ENCODE measurements at regions not wholly inside any gene's neighbourhood (a gene's known extent, or its start where the extent isn't known, plus 50 kb on each side); places are given as distances from the start of the nearest gene placed in this dataset.

GRCh38 chr6:23826572-23826971, 299.4 kb upstream of the NRSN1 start (continued):
- TF ChIP-seq, protein P1, sequence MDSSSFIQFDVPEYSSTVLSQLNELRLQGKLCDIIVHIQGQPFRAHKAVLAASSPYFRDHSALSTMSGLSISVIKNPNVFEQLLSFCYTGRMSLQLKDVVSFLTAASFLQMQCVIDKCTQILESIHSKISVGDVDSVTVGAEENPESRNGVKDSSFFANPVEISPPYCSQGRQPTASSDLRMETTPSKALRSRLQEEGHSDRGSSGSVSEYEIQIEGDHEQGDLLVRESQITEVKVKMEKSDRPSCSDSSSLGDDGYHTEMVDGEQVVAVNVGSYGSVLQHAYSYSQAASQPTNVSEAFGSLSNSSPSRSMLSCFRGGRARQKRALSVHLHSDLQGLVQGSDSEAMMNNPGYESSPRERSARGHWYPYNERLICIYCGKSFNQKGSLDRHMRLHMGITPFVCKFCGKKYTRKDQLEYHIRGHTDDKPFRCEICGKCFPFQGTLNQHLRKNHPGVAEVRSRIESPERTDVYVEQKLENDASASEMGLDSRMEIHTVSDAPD (CRISPR knock-in tag; IDR thresholded peaks at IDR 0.05), result no peak
- TF ChIP-seq RARA (CRISPR knock-in tag; IDR thresholded peaks at IDR 0.05), result no peak

DNA sequence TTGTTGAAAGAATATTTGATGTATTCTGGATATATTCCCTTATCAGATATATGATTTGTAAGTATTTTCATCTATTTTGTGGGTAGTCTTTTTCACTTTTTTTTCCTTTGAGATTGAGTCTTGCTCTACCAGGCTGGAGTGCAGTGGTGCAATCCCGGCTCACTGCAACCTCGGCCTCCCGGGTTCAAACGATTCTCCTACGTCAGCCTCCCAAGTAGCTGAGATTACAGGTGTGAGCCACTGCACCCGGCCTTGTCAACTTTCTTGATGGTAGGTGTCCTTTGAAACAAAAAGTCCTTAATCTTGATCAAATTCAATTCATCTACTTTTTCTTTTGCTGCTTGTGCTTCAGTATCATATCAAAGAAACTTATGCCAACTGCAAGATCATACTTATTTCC, 297.2 kb upstream of the NRSN1 start:
- Histone ChIP-seq H3K9me3 (ENCODE audit: low read length) (no peaks in the 10 kb centered on the region), H3K4me2 (ENCODE audit: low read depth, low read length) (no peak overlapping the region), H3K79me2 (ENCODE audit: insufficient read depth, low read length) (no peaks in the 10 kb centered on the region), H2AFZ (ENCODE audit: low read length) (no peak overlapping the region), H3K4me1 (ENCODE audit: insufficient read depth, low read length) (0 out of 2 replicates have a peak, but pooled peaks cover under 1% of the 10 kb centered on the region), H3K27me3 (ENCODE audit: control insufficient read depth in 1 of 2, insufficient read depth in 2 of 2, low read length in 2 of 2) (no peaks in the 10 kb centered on the region), H3K9ac (ENCODE audit: insufficient read depth, low read depth, low read length) (no peak overlapping the region), H4K20me1 (ENCODE audit: insufficient read depth, low read length) (no peaks in the 10 kb centered on the region), H3K27ac (ENCODE audit: extremely low read length, insufficient read depth, low read length) (no peak overlapping the region), H3K36me3 (replicated peaks in 1 of 2; ENCODE audit: control insufficient read depth in 1 of 2, insufficient read depth in 2 of 2, low read length in 2 of 2) (no peaks in the 10 kb centered on the region), H3K4me3 (replicated peaks in 1 of 3; ENCODE audit: insufficient read depth in 1 of 3, low read depth in 2 of 3, low read length in 3 of 3) (no peak overlapping the region)
- intact Hi-C loops (cut with micrococcal nuclease; ENCODE audit: unreplicated experiment) (no loop called here), in situ Hi-C loops (cut with HindIII; ENCODE audit: extremely low pct_ligation_motif_present, low pct_unique_long_range_greater_than_20kb) (no loop called here)
- whole genome bisulfite sequencing (ENCODE audit: low lambda C conversion rate), result 58% methylated on average over 6 of the region's 6 CpGs
- DNase-seq (ENCODE audit: low spot score) (no peak), FAIRE-seq (no peak), ATAC-seq (no peak)
- POLR2A ChIA-PET, result no interaction called here
- CTCF ChIA-PET (ENCODE audit: low intra/inter-chr PET ratio, low total read pairs), result no interaction called here
- no TSS peak for BruUV-seq (replicated peaks)
- TF ChIP-seq PPARG (CRISPR knock-in tag; conservative IDR thresholded peaks at IDR 0.05), result no peak
- TF ChIP-seq ZNF230 (CRISPR knock-in tag; IDR thresholded peaks at IDR 0.05), result no peak
- TF ChIP-seq, protein P2, sequence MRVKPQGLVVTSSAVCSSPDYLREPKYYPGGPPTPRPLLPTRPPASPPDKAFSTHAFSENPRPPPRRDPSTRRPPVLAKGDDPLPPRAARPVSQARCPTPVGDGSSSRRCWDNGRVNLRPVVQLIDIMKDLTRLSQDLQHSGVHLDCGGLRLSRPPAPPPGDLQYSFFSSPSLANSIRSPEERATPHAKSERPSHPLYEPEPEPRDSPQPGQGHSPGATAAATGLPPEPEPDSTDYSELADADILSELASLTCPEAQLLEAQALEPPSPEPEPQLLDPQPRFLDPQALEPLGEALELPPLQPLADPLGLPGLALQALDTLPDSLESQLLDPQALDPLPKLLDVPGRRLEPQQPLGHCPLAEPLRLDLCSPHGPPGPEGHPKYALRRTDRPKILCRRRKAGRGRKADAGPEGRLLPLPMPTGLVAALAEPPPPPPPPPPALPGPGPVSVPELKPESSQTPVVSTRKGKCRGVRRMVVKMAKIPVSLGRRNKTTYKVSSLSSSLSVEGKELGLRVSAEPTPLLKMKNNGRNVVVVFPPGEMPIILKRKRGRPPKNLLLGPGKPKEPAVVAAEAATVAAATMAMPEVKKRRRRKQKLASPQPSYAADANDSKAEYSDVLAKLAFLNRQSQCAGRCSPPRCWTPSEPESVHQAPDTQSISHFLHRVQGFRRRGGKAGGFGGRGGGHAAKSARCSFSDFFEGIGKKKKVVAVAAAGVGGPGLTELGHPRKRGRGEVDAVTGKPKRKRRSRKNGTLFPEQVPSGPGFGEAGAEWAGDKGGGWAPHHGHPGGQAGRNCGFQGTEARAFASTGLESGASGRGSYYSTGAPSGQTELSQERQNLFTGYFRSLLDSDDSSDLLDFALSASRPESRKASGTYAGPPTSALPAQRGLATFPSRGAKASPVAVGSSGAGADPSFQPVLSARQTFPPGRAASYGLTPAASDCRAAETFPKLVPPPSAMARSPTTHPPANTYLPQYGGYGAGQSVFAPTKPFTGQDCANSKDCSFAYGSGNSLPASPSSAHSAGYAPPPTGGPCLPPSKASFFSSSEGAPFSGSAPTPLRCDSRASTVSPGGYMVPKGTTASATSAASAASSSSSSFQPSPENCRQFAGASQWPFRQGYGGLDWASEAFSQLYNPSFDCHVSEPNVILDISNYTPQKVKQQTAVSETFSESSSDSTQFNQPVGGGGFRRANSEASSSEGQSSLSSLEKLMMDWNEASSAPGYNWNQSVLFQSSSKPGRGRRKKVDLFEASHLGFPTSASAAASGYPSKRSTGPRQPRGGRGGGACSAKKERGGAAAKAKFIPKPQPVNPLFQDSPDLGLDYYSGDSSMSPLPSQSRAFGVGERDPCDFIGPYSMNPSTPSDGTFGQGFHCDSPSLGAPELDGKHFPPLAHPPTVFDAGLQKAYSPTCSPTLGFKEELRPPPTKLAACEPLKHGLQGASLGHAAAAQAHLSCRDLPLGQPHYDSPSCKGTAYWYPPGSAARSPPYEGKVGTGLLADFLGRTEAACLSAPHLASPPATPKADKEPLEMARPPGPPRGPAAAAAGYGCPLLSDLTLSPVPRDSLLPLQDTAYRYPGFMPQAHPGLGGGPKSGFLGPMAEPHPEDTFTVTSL (CRISPR knock-in tag; IDR thresholded peaks at IDR 0.05; ENCODE audit: borderline replicate concordance), result no peak
- no peak for TF ChIP-seq RELA (CRISPR knock-in tag; IDR thresholded peaks at IDR 0.05)
- no peak for TF ChIP-seq MIXL1 (CRISPR knock-in tag; IDR thresholded peaks at IDR 0.05)
- no peak for TF ChIP-seq RFX3 (CRISPR knock-in tag; IDR thresholded peaks at IDR 0.05)
- no peak for TF ChIP-seq SP140L (CRISPR knock-in tag; IDR thresholded peaks at IDR 0.05; ENCODE audit: borderline replicate concordance)
- TF ChIP-seq NFYB (CRISPR knock-in tag; IDR thresholded peaks at IDR 0.05), result no peak
- TF ChIP-seq ZNF484 (CRISPR knock-in tag; IDR thresholded peaks at IDR 0.05; ENCODE audit: borderline replicate concordance, low read depth), result no peak
- TF ChIP-seq, protein P3, sequence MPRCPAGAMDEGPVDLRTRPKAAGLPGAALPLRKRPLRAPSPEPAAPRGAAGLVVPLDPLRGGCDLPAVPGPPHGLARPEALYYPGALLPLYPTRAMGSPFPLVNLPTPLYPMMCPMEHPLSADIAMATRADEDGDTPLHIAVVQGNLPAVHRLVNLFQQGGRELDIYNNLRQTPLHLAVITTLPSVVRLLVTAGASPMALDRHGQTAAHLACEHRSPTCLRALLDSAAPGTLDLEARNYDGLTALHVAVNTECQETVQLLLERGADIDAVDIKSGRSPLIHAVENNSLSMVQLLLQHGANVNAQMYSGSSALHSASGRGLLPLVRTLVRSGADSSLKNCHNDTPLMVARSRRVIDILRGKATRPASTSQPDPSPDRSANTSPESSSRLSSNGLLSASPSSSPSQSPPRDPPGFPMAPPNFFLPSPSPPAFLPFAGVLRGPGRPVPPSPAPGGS (CRISPR knock-in tag; IDR thresholded peaks at IDR 0.05), result no peak
- no peak for TF ChIP-seq PHF5A (CRISPR knock-in tag; IDR thresholded peaks at IDR 0.05; ENCODE audit: low read depth, unreplicated experiment)
- no peak for TF ChIP-seq DNMT1 (CRISPR knock-in tag; IDR thresholded peaks at IDR 0.05)
- no peak for TF ChIP-seq MAFF (IDR thresholded peaks at IDR 0.05; ENCODE audit: low read depth, low read length)
- TF ChIP-seq ZNF703 (CRISPR knock-in tag; IDR thresholded peaks at IDR 0.05; ENCODE audit: borderline replicate concordance), result no peak
- no peak for TF ChIP-seq ZNF543 (CRISPR knock-in tag; IDR thresholded peaks at IDR 0.05)

All from HepG2 (cell line).